Mucosa of descending colon (tissue), 3 donors: ENCODE measurements at regions not wholly inside any gene's neighbourhood (a gene's known extent, or its start where the extent isn't known, plus 50 kb on each side); places are given as distances from the start of the nearest gene placed in this dataset.

ENCODE experiments used
- ATAC-seq: fragments of 200-7000 bp; cut with Tn5 transposase; one replicate; pipeline ENCODE4 v1.9.1; 2020; ENCODE audit warnings: mild to moderate bottlenecking, moderate library complexity
- DNase-seq, 3 donors: peaks; one replicate each; pipeline ENCODE4 v3.0.0-alpha.2; 2020
- H3K36me3 ChIP-seq: fragments of 200-600 bp; one replicate; pipeline ENCODE4 v1.8.0; 2021; ENCODE audit warnings: low read depth, mild to moderate bottlenecking
- H3K4me1 ChIP-seq: fragments of 200-600 bp; one replicate; pipeline ENCODE4 v1.8.0; 2021; ENCODE audit warnings: low read depth, mild to moderate bottlenecking
- H3K4me3 ChIP-seq: fragments of 200-600 bp; one replicate; pipeline ENCODE4 v1.8.0; 2021; ENCODE audit warnings: mild to moderate bottlenecking
- H3K9me3 ChIP-seq: fragments of 200-600 bp; one replicate; pipeline ENCODE4 v1.8.0; 2021; ENCODE audit warnings: mild to moderate bottlenecking
- intact Hi-C, 2 donors: fragments of 100-400 bp; cut with DNase I in 1 of 2; cut with micrococcal nuclease in 1 of 2; formaldehyde crosslinking; loops; one replicate each; pipeline versions ENCODE4 v1.11.0 to v1.11.1; 2022; cut with DNase I, micrococcal nuclease
- TF ChIP-seq, protein P1 (sequence below): fragments of 200-600 bp; IDR thresholded peaks from one replicate; pipeline ENCODE4 v1.8.0; 2022; ENCODE audit warnings: antibody characterized with exemption, mild to moderate bottlenecking
- donor health status: DM: no; HTN: no; CAD: no; lungs with moderate emphysema.
- donor health status: DM: no; HTN: no; CAD: no.
- donor health status: DM: no; HTN: yes; CAD: no.

DNA sequence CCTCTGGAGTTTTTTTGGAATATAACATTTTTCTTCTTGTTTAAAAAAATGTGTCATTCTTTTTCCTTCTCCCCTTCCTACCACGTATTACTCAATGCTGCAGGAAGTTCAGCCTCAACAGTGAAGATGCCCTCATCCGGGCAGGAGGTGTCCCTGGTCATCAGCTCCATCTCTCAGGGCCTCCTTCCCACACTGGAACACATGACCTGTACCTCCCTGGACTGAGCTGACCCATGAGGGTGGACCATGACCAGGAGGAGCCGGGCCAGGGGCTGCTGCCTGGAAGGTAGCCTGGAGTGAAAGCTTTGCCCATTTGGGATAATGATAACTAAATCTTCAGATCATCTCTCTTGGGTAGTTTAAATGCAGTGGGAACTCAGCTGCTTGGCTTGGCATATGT is 316.5 kb upstream of the ZMIZ1 start:
- H3K4me1 ChIP-seq = no peaks in the 10 kb centered on the region
- no peak overlapping the region for H3K4me3 ChIP-seq
- ATAC-seq (no peak), DNase-seq (no peak)
- no peaks in the 10 kb centered on the region for H3K9me3 ChIP-seq
- TF ChIP-seq, protein P1, sequence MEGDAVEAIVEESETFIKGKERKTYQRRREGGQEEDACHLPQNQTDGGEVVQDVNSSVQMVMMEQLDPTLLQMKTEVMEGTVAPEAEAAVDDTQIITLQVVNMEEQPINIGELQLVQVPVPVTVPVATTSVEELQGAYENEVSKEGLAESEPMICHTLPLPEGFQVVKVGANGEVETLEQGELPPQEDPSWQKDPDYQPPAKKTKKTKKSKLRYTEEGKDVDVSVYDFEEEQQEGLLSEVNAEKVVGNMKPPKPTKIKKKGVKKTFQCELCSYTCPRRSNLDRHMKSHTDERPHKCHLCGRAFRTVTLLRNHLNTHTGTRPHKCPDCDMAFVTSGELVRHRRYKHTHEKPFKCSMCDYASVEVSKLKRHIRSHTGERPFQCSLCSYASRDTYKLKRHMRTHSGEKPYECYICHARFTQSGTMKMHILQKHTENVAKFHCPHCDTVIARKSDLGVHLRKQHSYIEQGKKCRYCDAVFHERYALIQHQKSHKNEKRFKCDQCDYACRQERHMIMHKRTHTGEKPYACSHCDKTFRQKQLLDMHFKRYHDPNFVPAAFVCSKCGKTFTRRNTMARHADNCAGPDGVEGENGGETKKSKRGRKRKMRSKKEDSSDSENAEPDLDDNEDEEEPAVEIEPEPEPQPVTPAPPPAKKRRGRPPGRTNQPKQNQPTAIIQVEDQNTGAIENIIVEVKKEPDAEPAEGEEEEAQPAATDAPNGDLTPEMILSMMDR = no peak
- intact Hi-C loops = no loop called here
- no peaks in the 10 kb centered on the region for H3K36me3 ChIP-seq

DNA sequence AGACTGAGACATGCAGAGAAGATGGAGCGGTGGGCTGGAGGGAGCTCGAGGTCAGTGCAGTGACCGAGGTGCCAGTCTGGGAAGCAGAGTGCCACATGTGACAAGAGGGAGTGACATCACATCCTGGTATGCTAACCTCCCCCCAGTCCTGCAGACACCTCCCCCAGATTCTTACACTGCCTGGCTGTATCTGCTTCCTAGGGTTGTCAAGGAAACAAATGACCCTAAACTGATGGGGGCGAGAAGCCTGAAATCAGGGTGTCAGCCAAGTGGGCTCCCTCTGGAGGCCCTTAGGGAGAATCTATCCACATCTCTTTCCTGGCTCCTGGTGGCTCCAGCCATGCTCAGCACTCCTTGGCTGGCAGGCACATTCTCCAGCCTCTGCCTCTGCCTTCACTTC is 316.1 kb upstream of the ZMIZ1 start:
- intact Hi-C loops = no loop called here
- no peak for ATAC-seq

DNA sequence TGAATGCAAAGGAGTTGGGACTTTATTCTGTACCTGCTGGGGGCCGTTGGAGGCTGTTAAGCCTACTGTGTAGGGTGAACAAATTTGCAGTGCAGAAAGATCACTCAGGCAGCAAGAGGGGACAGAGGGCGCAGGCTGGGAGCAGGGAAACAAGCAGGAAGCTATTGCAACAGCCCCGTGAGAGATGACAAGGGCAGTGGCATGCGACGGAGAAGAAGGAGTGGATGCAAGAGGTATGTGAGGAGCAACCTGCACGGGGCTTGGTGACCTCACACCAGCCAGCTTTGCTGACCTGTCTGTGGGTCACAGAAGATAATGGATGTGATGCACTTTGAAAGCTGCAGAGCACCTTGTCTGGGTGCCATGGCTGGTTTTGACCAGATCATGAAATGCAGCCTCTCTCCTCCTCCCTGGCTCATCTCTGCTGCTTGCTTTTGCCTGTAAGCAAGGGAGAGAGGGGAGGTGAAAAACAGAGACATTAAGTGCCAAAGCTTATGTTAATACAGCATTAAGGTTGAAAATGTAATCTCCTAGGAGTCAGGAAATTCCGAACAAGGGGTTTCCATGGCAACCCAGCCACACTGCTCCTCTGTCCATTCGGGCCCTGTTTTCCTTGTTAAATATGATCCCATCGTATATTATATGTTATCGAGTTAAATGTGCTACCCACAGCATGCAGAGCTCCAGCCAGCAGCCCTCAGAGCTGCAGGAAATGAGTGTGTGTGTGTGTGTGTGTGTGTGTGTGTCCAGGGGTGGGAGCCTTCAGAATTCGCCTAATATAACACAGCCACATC is 314.3 kb upstream of the ZMIZ1 start:
- DNase-seq (no peak), ATAC-seq (no peak)
- Histone ChIP-seq H3K36me3 (no peaks in the 10 kb centered on the region), H3K9me3 (no peaks in the 10 kb centered on the region), H3K4me1 (no peaks in the 10 kb centered on the region), H3K4me3 (no peak overlapping the region)
- intact Hi-C loops = no loop called here
- TF ChIP-seq, protein P1 = no peak

More for the DNA sequence above, 316.1 kb upstream of the ZMIZ1 start:
- TF ChIP-seq, protein P1 = no peak
- no peaks in the 10 kb centered on the region for H3K36me3 ChIP-seq
- no peaks in the 10 kb centered on the region for H3K9me3 ChIP-seq
- H3K4me1 ChIP-seq = no peaks in the 10 kb centered on the region
- no peak for DNase-seq
- no peak overlapping the region for H3K4me3 ChIP-seq

DNA sequence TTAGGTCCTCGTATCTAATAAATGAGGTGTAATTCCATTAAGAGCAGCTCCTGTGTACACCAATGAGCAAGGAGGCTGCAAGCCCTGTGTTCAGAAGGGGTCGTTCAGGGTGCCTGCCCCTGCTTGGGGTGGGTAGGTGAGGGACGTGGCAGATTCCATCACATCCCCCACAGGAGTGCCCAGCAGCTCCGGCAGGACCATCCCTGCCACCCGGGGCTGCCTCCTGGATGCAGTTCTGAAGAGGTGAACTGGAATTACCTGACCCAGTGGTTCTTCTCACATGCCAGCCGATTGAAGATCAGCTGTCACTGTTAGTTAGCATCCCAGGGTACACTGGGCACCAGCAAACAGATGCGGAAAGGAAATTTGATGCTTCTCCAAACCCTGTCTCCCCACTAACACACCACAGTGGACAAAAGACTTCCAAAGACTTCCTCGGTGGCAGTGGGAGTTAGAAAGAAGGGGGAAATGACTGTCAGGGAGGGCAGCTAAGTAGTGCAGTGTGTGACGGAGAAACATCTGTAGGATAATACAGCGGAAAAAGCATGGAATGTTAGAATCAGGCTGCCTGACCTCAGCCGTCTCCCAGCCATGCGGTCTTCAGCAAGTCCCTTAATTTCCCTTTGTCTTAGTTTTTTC is 313.6 kb upstream of the ZMIZ1 start:
- no peaks in the 10 kb centered on the region for H3K4me1 ChIP-seq
- intact Hi-C loops = no loop called here
- ATAC-seq (no peak), DNase-seq (no peak)
- no peak overlapping the region for H3K4me3 ChIP-seq
- no peaks in the 10 kb centered on the region for H3K36me3 ChIP-seq
- TF ChIP-seq, protein P1 = no peak
- H3K9me3 ChIP-seq = no peaks in the 10 kb centered on the region

DNA sequence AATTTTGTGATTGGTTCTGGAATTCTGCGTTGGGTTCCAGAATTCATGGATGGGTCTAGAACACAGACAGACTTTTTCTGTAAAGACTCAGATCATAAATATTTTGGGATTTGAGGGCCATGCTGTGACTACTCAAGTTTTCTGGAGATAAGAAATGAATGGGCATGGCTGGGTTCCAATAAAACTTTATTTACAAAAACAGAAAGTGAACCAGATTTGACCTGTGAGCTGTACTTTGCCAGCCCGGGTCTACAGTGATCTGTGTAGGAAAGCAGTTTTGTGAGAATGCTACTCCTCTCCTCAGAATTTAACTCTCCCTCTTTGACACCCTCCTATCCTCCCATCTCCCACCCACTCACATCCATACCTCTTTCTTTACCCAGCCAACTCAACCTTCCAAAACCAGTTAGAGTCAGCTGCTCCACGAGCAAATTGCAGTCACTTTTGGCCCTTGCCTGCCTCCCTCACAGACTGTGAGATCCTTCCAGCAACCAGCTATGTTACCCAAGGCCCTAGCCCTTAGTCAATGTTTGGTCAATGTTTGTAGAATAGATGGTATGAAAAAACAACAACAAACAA is 312.8 kb upstream of the ZMIZ1 start:
- Histone ChIP-seq H3K4me1 (no peaks in the 10 kb centered on the region), H3K9me3 (no peaks in the 10 kb centered on the region), H3K4me3 (no peak overlapping the region), H3K36me3 (no peaks in the 10 kb centered on the region)
- TF ChIP-seq, protein P1 = no peak
- ATAC-seq (no peak), DNase-seq (no peak)
- intact Hi-C loops = no loop called here
